Activated CD4-positive, alpha-beta T cell treated with anti-CD3 and anti-CD28 coated beads, Interleukin-2, amount 50 U/mL, for 16 hours (primary cell): ENCODE measurements at regions not wholly inside any gene's neighbourhood (a gene's known extent, or its start where the extent isn't known, plus 50 kb on each side); places are given as distances from the start of the nearest gene placed in this dataset.
"Not testable (repeated sequence)": the region's sequence is repeated elsewhere in the genome, so short reads cannot be mapped to it uniquely, and the experiment has no call there.

Source experiments
- DNase-seq: peaks from one replicate; pipeline ENCODE4 v3.0.0-alpha.2; 2020

DNA sequence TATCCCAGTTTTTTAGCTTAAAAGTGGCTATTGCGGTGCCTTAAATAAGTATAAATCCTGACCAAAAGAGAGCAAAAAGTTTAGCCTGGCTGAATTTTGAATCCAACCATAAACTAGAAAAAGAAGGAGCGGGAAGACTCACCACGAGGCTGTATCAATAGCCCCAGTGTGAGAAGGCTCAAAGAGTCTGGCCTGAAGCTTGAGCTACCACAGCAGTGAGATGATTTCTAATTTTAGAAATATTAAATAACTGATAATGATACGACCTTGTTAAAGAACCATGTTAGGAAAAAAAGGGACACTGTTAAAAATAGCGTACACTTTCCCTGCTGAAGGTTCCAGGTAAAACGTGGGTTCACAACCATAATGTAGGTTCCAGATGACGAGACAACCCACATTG is 134.1 kb upstream of the ZNF462 start:
- DNase-seq = no peak

DNA sequence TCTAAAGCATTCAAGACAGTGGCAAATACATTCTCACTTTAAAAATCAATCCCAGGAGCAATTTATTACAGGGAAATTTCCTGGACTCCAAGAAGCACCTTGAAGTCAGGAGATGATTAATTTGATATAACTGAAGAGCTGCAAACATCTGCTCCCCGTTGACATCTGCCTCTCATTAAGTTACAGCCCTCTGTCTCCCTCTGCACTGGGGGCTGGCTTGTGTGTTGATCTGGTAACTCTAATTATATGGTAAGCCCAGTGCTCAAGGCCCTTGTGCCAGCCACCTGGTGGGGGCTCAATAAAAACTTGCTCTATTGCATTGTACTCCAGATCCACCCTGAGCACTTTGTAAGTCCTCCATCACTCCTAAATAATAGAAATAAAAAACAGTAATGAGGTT is 131.1 kb upstream of the ZNF462 start:
- no peak for DNase-seq

- no peak for DNase-seq
These were observed 129.1 kb upstream of the ZNF462 start for GRCh38 chr9:106733828-106734380.

DNA sequence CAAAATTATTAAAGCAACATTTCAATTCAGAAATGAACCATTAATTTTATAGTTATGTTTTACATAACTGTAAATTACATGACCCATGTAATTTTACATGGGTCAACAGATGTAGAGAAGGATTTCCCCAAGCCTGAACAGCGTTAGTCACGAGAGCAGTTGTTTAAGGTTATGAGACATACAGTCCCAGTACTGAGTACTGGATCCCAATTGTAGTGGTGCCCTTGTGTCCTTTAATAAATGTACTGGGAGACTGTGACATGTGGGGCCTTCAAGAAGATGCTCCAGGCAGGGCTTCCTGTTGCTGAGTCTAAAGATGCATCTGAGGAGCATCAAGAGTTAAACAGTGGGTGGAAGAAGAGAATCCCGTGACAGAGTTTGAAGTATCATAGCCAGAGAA is 125.5 kb upstream of the ZNF462 start:
- no peak for DNase-seq

- no peak for DNase-seq
These were observed 124.9 kb upstream of the ZNF462 start for GRCh38 chr9:106738109-106738508.

- no peak for DNase-seq
These were observed 117.5 kb upstream of the ZNF462 start for GRCh38 chr9:106745457-106745856.

GRCh38 chr9:106745876-106746275 is 117.1 kb upstream of the ZNF462 start:
- no peak for DNase-seq

GRCh38 chr9:106751681-106752080 is 111.3 kb upstream of the ZNF462 start:
- no peak for DNase-seq

DNA sequence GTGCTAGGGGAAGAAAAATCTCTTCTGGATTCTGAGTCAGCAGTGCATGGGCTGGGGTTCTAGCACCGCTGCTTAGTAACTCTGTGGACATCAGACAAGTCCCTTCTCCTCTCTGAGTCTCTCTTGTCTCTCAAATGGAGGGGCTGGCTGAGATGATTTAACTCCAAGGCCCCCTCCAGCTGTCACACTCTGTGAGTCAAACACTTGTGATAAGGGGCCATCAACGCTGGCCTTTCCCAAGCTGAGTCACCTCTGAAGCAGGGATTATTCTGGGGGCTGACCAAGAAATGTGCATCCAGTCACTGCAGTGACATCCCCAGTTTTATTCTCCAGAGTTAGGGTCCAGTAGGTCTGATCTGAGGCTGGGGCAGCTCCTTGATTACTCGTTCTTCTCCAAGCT is 110.4 kb upstream of the ZNF462 start:
- no peak for DNase-seq

- no peak for DNase-seq
These were observed 109.8 kb upstream of the ZNF462 start for GRCh38 chr9:106753155-106753671.

DNA sequence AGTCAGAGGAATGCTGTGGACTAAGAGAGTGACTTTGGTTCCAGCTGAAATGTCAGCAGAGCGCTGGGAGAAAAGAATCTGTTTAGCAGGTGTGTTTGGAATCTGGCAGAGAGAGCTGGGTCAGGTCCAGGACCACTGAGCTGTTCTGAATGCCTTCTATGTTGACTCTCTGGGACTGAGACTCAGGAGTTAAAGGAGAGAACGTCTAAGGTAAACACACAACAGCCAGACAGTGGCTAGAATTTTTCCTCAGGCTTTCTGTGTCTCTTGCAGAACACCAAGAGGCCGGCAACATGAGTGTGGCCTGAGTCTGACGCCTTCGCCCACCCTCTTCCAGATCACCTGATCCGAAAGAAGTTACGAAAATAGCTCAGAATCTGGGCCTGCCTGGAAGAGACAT is 107.2 kb upstream of the ZNF462 start:
- no peak for DNase-seq

GRCh38 chr9:106757514-106757913 is 105.5 kb upstream of the ZNF462 start:
- no peak for DNase-seq

- no peak for DNase-seq
These were observed 104.1 kb upstream of the ZNF462 start for GRCh38 chr9:106758911-106759310.

DNA sequence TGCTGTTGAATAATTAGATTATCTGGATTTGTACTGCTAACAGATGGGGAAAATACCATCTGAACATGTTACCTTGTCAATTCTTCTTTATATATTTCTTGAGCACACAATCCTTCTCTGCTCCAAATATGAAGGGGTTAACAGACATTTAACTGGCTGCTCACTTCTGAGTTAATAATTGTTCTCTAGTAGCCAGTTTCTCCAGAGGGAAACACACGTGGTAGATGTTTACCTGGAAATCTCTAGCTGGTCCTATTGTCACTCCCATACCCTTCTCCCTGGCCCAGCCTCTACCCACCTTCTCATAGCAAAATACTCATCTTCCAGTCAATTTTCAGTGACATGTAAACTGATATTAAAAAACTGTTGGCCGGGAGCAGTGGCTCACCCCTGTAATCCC is 101.5 kb upstream of the ZNF462 start:
- DNase-seq = no peak

DNA sequence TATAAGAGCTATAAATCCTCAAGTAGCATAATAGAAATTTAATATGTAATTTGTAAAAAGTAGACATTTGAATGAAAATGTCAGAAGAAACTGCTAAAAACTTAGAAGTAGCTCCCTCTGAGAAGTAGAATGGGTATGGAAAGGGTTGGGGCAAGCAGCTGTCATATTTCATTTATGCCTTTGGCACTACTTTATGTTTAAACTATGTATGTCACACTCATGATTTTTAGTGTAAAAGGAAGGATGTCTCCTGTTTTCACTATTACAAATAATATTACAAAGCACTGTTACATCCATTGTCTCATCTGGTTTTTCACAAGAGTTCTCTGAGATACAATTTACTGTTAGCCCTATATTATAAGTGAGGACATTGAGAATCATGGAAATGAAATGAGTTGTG is 96.3 kb upstream of the ZNF462 start:
- no peak for DNase-seq

DNA sequence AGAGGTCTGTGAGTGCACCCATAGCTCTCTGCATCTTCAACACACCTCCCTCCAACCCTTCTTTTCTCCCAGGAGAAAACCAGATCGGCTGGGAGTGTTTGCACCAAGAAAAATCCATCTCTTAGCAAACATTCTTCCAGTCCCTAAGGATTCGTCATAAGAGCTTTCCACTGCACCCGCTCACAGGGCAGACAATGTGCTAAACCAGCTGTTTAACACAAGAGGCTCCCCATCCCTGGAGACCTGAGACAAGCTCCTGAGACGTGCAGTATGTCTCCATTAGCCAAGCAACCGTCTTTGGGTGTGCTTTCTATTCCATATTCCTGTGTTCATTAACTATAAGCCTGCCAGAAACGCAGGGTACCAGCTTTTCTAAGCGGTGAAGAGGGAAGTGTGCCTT is 93.6 kb upstream of the ZNF462 start:
- no peak for DNase-seq

GRCh38 chr9:106771608-106772007 is 91.4 kb upstream of the ZNF462 start:
- no peak for DNase-seq

GRCh38 chr9:106772523-106773290 is 90.3 kb upstream of the ZNF462 start:
- no peak for DNase-seq

GRCh38 chr9:106773750-106774149 is 89.2 kb upstream of the ZNF462 start:
- no peak for DNase-seq

GRCh38 chr9:106775960-106776359 is 87.0 kb upstream of the ZNF462 start:
- DNase-seq = no peak

- DNase-seq = no peak
These were observed 83.2 kb upstream of the ZNF462 start for GRCh38 chr9:106779796-106780195.

GRCh38 chr9:106783121-106783520 is 79.8 kb upstream of the ZNF462 start:
- DNase-seq = no peak

- no peak for DNase-seq
These were observed 78.9 kb upstream of the ZNF462 start for GRCh38 chr9:106784076-106784475.

DNA sequence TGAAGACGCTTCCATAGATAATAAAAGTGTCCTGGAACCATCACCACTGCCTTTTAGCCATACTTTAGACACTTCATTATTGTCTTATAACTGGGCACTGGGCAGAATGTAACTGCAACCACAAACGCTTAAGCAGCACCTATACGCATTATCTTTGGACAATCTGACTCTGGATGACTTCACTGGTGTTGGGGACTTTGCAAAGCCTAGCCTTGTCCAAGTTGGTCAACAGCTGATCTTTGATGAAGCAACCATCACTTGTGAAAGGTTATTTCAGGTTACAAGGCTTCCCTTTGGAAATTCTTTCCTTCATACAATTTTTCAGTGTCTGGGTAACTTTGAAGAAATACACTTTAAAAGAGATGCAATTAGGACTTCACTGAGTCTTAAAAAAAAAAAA is 77.8 kb upstream of the ZNF462 start:
- DNase-seq = no peak

DNA sequence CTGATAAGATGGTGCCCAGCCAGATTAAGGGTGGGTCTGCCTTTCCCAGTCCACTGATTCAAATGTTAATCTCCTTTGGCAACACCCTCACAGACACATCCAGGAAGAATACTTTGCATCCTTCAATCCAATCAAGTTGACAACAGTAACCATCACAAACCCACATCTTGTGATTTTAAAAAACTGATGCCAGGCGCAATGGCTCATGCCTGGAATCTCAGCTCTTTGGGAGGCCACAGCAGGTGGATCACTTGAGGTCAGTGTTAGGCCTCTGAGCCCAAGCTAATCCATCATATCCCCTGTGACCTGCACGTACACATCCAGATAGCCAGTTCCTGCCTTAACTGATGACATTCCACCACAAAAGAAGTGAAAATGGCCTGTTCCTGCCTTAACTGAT is 74.9 kb upstream of the ZNF462 start:
- DNase-seq = not testable (repeated sequence)
